Stimulated activated CD4-positive, alpha-beta T cell treated with anti-CD3 and anti-CD28 coated beads, Interleukin-12 subunit alpha, Interleukin-12 subunit beta, amount 100 ng/mL, for 24 hours (primary cell): ENCODE measurements at regions not wholly inside any gene's neighbourhood (a gene's known extent, or its start where the extent isn't known, plus 50 kb on each side); places are given as distances from the start of the nearest gene placed in this dataset.

Source experiments
- DNase-seq, 2 experiments: peaks; one replicate each; pipeline ENCODE4 v3.0.0-alpha.2; 2020; ENCODE audit warnings: low read depth in 2 of 2

- DNase-seq = no peak
Observed at GRCh38 chr2:160952464-160953254, 207.6 kb upstream of the TANK start.

- no peak for DNase-seq
Observed at GRCh38 chr2:160955578-160955977, 204.7 kb upstream of the TANK start.

- no peak for DNase-seq
Observed at GRCh38 chr2:160956243-160956802, 203.9 kb upstream of the TANK start.

GRCh38 chr2:160963957-160964356 is 196.3 kb upstream of the TANK start:
- DNase-seq = no peak

GRCh38 chr2:160967523-160967922 is 192.7 kb upstream of the TANK start:
- DNase-seq = no peak

- DNase-seq = no peak
Observed at GRCh38 chr2:160968183-160968582, 192.0 kb upstream of the TANK start.

GRCh38 chr2:160970052-160970965 is 189.9 kb upstream of the TANK start:
- DNase-seq = no peak

GRCh38 chr2:160973991-160974390 is 186.2 kb upstream of the TANK start:
- DNase-seq = no peak

- DNase-seq = no peak
Observed at GRCh38 chr2:160974803-160975202, 185.4 kb upstream of the TANK start.

- DNase-seq = no peak
Observed at GRCh38 chr2:160976797-160977196, 183.4 kb upstream of the TANK start.

- DNase-seq = no peak
Observed at GRCh38 chr2:160977376-160977775, 182.9 kb upstream of the TANK start.

- no peak for DNase-seq
Observed at GRCh38 chr2:160977854-160978253, 182.4 kb upstream of the TANK start.

- DNase-seq = no peak
Observed at GRCh38 chr2:160984426-160985077, 175.7 kb upstream of the TANK start.

GRCh38 chr2:160989778-160990177 is 170.4 kb upstream of the TANK start:
- no peak for DNase-seq

- DNase-seq = no peak
Observed at GRCh38 chr2:160993654-160994061, 166.6 kb upstream of the TANK start.

- peak; percentile 41 to 64 for DNase-seq
Observed at GRCh38 chr2:160994141-160995002, 165.9 kb upstream of the TANK start.

GRCh38 chr2:160996584-160996983 is 163.6 kb upstream of the TANK start:
- DNase-seq = no peak

GRCh38 chr2:161004379-161004778 is 155.8 kb upstream of the TANK start:
- no peak for DNase-seq

- no peak for DNase-seq
Observed at GRCh38 chr2:161005170-161005569, 155.1 kb upstream of the TANK start.

GRCh38 chr2:161008311-161008710 is 151.9 kb upstream of the TANK start:
- no peak for DNase-seq

- DNase-seq = no peak
Observed at GRCh38 chr2:161010503-161011015, 149.7 kb upstream of the TANK start.
